ENCODE measurements at regions not wholly inside any gene's neighbourhood (a gene's known extent, or its start where the extent isn't known, plus 50 kb on each side); places are given as distances from the start of the nearest gene placed in this dataset.

DNA sequence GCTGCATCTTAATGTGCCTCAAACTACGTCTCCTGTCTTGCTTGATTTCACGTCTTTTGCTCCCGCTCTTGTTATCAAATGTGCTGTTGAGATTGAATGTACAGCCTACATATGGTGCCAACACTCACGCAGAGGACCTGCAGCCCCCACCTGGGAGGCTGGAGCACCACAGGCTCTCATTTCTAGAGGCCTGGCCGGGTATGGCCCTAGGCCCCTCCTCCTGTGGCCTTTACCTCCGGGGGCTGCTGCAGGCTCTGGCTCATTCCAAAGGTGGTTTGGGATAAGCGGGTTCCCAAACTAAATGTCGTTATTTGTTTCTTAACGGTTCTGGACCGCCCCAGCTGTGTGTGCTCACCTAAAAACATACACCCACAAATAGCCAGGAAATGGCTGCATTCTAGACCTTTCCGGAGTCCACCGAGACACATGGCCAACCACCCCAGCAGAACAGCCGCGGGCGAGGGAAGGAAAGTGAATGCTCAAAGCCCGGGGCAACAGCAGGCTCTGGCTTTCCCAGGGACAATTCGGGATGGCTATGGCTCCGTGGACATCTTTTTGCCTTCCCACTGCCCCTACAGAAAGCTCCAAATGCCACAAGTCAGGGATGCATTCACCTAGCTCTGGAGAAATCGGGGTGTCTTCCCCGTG is 105.9 kb downstream of the ENGASE start:
- TF ChIP-seq RAD21 (IDR thresholded peaks at IDR 0.05; ENCODE audit: low read depth) (no peak), NFIC (IDR thresholded peaks at IDR 0.05) (no peak), USF1 (IDR thresholded peaks at IDR 0.05) (no peak), EP300 (IDR thresholded peaks at IDR 0.05; ENCODE audit: borderline replicate concordance) (no peak), REST (IDR thresholded peaks at IDR 0.05; ENCODE audit: low read depth) (no peak), TCF12 (IDR thresholded peaks at IDR 0.05; ENCODE audit: low read depth) (no peak), TAF1 (IDR thresholded peaks at IDR 0.05; ENCODE audit: low read depth) (no peak), EGR1 (IDR thresholded peaks at IDR 0.05) (no peak), YY1 (IDR thresholded peaks at IDR 0.05; ENCODE audit: low read depth) (no peak), CREB1 (IDR thresholded peaks at IDR 0.05; ENCODE audit: low read depth) (no peak), TEAD4 (IDR thresholded peaks at IDR 0.05) (no peak), FOXM1 (IDR thresholded peaks at IDR 0.05; ENCODE audit: borderline replicate concordance, low read depth) (no peak), CEBPB (IDR thresholded peaks at IDR 0.05) (no peak)
- TF ChIP-seq, protein P1, sequence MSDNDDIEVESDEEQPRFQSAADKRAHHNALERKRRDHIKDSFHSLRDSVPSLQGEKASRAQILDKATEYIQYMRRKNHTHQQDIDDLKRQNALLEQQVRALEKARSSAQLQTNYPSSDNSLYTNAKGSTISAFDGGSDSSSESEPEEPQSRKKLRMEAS (IDR thresholded peaks at IDR 0.05): no peak
